HepG2 (cell line): ENCODE measurements at regions not wholly inside any gene's neighbourhood (a gene's known extent, or its start where the extent isn't known, plus 50 kb on each side); places are given as distances from the start of the nearest gene placed in this dataset.

Experiments used
- ATAC-seq: fragments of 200-7000 bp; cut with Tn5 transposase; 3 replicates; pipeline ENCODE4 v1.9.1; 2020; ENCODE audit warnings: mild to moderate bottlenecking, moderate library complexity
- BruUV-seq: library from RNA; stranded (reverse); fragments of 400-500 nt; replicated peaks from 2 replicates; lab custom pipeline; 2021; lab: Mats Ljungman, UMichigan
- CTCF ChIA-PET: fragments of 300-600 bp; formaldehyde crosslinking; extraction: SDS; loops from one replicate; lab custom pipeline; 2021; ENCODE audit warnings: low total read pairs, inconsistent platforms, low intra/inter-chr PET ratio; lab: Yijun Ruan, JAX
- POLR2A ChIA-PET: fragments of 350-600 bp; sonication (Branson Sonifier 250); formaldehyde crosslinking; loops from one replicate; lab custom pipeline; 2020; ENCODE audit warnings: antibody characterized with exemption, inconsistent platforms; lab: Yijun Ruan, JAX
- DNase-seq: peaks from one replicate; pipeline ENCODE4 v3.0.0-alpha.2; 2015; ENCODE audit warnings: low spot score
- FAIRE-seq: peaks from 3 replicates; lab custom pipeline; 2011; peaks lifted over from hg19 to GRCh38; lab: Jason Lieb, UNC
- H2AFZ ChIP-seq: one replicate; pipeline ENCODE4 v1.6.1; 2011; ENCODE audit warnings: low read length, inconsistent platforms
- H3K27ac ChIP-seq: fragments of 300-600 bp; 3 replicates; pipeline ENCODE4 v1.8.0; 2011; ENCODE audit warnings: mixed run types, mild to moderate bottlenecking, mixed read lengths, low read length, inconsistent platforms; ENCODE audit not compliant: insufficient read depth; ENCODE audit errors: extremely low read length
- H3K27me3 ChIP-seq, 2 experiments: fragments of 200-600 bp in 1 of 2; 2 replicates in 1 of 2; 3 replicates in 1 of 2; pipeline versions ENCODE4 v1.6.0 to v1.8.0; 2011; ENCODE audit warnings: low read length in 2 of 2, mild to moderate bottlenecking in 2 of 2, moderate library complexity in 2 of 2, inconsistent platforms in 1 of 2; ENCODE audit not compliant: insufficient read depth in 2 of 2, control insufficient read depth in 1 of 2
- H3K36me3 ChIP-seq, 2 experiments: fragments of 200-600 bp in 1 of 2; replicated peaks in 1 of 2; 2 replicates in 1 of 2; 3 replicates in 1 of 2; pipeline versions ENCODE4 v1.5.1 to v1.8.0; 2011; ENCODE audit warnings: low read length in 2 of 2, inconsistent platforms in 1 of 2; ENCODE audit not compliant: insufficient read depth in 2 of 2, control insufficient read depth in 1 of 2
- H3K4me1 ChIP-seq: 2 replicates; pipeline ENCODE4 v1.5.1; 2012; ENCODE audit warnings: low read length, inconsistent platforms; ENCODE audit not compliant: insufficient read depth
- H3K4me2 ChIP-seq: 2 replicates; pipeline ENCODE4 v1.6.0; 2011; ENCODE audit warnings: low read depth, low read length, inconsistent platforms
- H3K4me3 ChIP-seq, 3 experiments: fragments of 200-600 bp in 1 of 3; sonication (generic), shearing (Covaris generic) in 1 of 3; replicated peaks in 1 of 3; 2 replicates each; pipeline ENCODE4 v1.5.1; 2011 to 2016; ENCODE audit warnings: low read length in 3 of 3, inconsistent platforms in 2 of 3, low read depth in 2 of 3, mild to moderate bottlenecking in 2 of 3, control low read depth in 1 of 3, mixed read lengths in 1 of 3; ENCODE audit not compliant: insufficient read depth in 1 of 3
- H3K79me2 ChIP-seq: one replicate; pipeline ENCODE4 v1.6.1; 2011; ENCODE audit warnings: low read length, inconsistent platforms; ENCODE audit not compliant: insufficient read depth
- H3K9ac ChIP-seq: 2 replicates; pipeline ENCODE4 v1.6.0; 2011; ENCODE audit warnings: mild to moderate bottlenecking, low read depth, low read length, inconsistent platforms; ENCODE audit not compliant: insufficient read depth
- H3K9me3 ChIP-seq: 2 replicates; pipeline ENCODE4 v1.5.1; 2012; ENCODE audit warnings: mild to moderate bottlenecking, low read length
- H4K20me1 ChIP-seq: 2 replicates; pipeline ENCODE4 v1.6.0; 2011; ENCODE audit warnings: inconsistent platforms, mild to moderate bottlenecking, low read length, moderate library complexity; ENCODE audit not compliant: insufficient read depth
- ELF1 ChIP-seq: sonication (generic); formaldehyde crosslinking; IDR thresholded peaks from 2 replicates; pipeline ENCODE4 v1.4.0; 2020; ENCODE audit warnings: missing genetic modification reagents
- GZF1 ChIP-seq: sonication (generic); formaldehyde crosslinking; IDR thresholded peaks from 2 replicates; pipeline ENCODE4 v1.5.1; 2020; ENCODE audit warnings: mild to moderate bottlenecking, missing genetic modification reagents
- MAZ ChIP-seq, 2 experiments: sonication (generic) in 1 of 2; formaldehyde crosslinking in 1 of 2; IDR thresholded peaks; 2 replicates each; pipeline versions ENCODE4 v1.5.0 to v1.6.1; 2012 to 2020; ENCODE audit warnings: low read depth in 2 of 2, mild to moderate bottlenecking in 2 of 2, borderline replicate concordance in 1 of 2, improper control_type of control experiment in 1 of 2, low read length in 1 of 2, missing genetic modification reagents in 1 of 2, moderate library complexity in 1 of 2
- MTF1 ChIP-seq: sonication (generic); formaldehyde crosslinking; IDR thresholded peaks from 2 replicates; pipeline ENCODE4 v1.5.0; 2020; ENCODE audit warnings: missing genetic modification reagents
- NFRKB ChIP-seq: fragments of 450-650 bp; IDR thresholded peaks from 2 replicates; pipeline ENCODE4 v1.6.1; 2017
- RAD21 ChIP-seq: fragments of 450-650 bp; formaldehyde crosslinking; IDR thresholded peaks from 2 replicates; pipeline ENCODE4 v1.5.0; 2020; ENCODE audit warnings: mild to moderate bottlenecking
- RBAK ChIP-seq: sonication (generic); formaldehyde crosslinking; IDR thresholded peaks from 2 replicates; pipeline ENCODE4 v1.5.1; 2020; ENCODE audit warnings: mild to moderate bottlenecking, missing genetic modification reagents
- THRA ChIP-seq: sonication (generic); formaldehyde crosslinking; IDR thresholded peaks from 2 replicates; pipeline ENCODE4 v1.4.0; 2020; ENCODE audit warnings: missing genetic modification reagents, borderline replicate concordance
- ZBTB1 ChIP-seq: sonication (generic); formaldehyde crosslinking; IDR thresholded peaks from 2 replicates; pipeline ENCODE4 v1.4.0; 2020; ENCODE audit warnings: missing genetic modification reagents, borderline replicate concordance
- ZFP36L2 ChIP-seq: sonication (generic); formaldehyde crosslinking; IDR thresholded peaks from 2 replicates; pipeline ENCODE4 v1.4.0; 2020; ENCODE audit warnings: missing genetic modification reagents
- ZFP90 ChIP-seq: sonication (generic); formaldehyde crosslinking; IDR thresholded peaks from 2 replicates; pipeline ENCODE4 v1.8.0; 2022; ENCODE audit warnings: missing genetic modification reagents, mild to moderate bottlenecking, inconsistent platforms, borderline replicate concordance
- ZNF142 ChIP-seq: sonication (generic); formaldehyde crosslinking; IDR thresholded peaks from 2 replicates; pipeline ENCODE4 v1.4.0; 2020; ENCODE audit warnings: missing genetic modification reagents
- ZNF652 ChIP-seq: IDR thresholded peaks from 2 replicates; pipeline ENCODE4 v1.6.1; 2016; ENCODE audit warnings: low read depth, borderline replicate concordance
- ZNF883 ChIP-seq: sonication (generic); formaldehyde crosslinking; IDR thresholded peaks from 2 replicates; pipeline ENCODE4 v1.5.1; 2020; ENCODE audit warnings: mild to moderate bottlenecking, missing genetic modification reagents; ENCODE audit errors: not compliant biosample characterization
- WGBS: methylation state at CpG from one replicate; pipeline ENCODE4 v1.1.6; 2017; ENCODE audit warnings: low lambda C conversion rate; 5-methylcytosine and 5-hydroxymethylcytosine counted together
- in situ Hi-C: cut with HindIII; loops from 2 replicates; pipeline ENCODE4 v1.10.0; 2017; ENCODE audit warnings: low pct_unique_long_range_greater_than_20kb; ENCODE audit not compliant: extremely low pct_ligation_motif_present
- intact Hi-C: fragments of 100-400 bp; cut with micrococcal nuclease; formaldehyde crosslinking; loops from one replicate; pipeline ENCODE4 v1.10.0; 2022; ENCODE audit not compliant: unreplicated experiment
- TF ChIP-seq, protein P1 (sequence below): sonication (generic); formaldehyde crosslinking; IDR thresholded peaks from 2 replicates; pipeline ENCODE4 v1.4.0; 2020; ENCODE audit warnings: missing genetic modification reagents, mild to moderate bottlenecking, borderline replicate concordance

DNA sequence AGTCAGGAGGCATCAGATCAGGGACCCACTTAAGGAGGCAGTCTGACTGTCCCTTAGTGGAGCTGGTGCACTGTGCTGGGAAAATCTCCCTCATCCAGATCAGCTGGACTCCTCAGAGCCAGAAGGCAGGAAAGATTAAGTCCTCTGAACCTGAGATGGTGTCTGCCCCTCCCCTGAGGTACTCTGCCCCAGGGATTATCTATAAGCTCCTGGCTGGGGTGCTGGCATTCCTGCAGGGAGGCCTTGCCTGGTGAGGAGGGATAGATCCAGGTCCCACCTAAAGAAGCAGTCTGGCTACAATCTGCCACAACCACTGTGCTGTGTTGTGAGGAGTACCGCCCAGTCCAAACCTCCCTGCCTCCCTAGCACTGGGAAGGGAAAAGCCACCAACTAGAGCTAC is 81.2 kb downstream of the NHLRC3 start (continued):
- TF ChIP-seq ZBTB1 (CRISPR knock-in tag) (no peak), MAZ (IDR thresholded peaks at IDR 0.05; ENCODE audit: borderline replicate concordance, low read depth, low read length) (no peak), MAZ (CRISPR knock-in tag; IDR thresholded peaks at IDR 0.05; ENCODE audit: low read depth) (no peak), ZNF142 (CRISPR knock-in tag) (no peak), NFRKB (no peak)
- TF ChIP-seq, all 625 proteins: peak for 0

GRCh38 chr13:39123578-39123977 is 85.3 kb downstream of the NHLRC3 start:
- no peaks in the 10 kb centered on the region for H3K36me3 ChIP-seq
- DNase-seq (no peak), ATAC-seq (no peak), FAIRE-seq (no peak)
- no peaks in the 10 kb centered on the region for H3K79me2 ChIP-seq
- no peak overlapping the region for H2AFZ ChIP-seq
- no peak overlapping the region for H3K4me2 ChIP-seq
- intact Hi-C loops: no loop called here
- no peaks in the 10 kb centered on the region for H3K27me3 ChIP-seq
- H3K4me1 ChIP-seq: no peaks in the 10 kb centered on the region
- H3K27ac ChIP-seq: no peak overlapping the region
- CTCF ChIA-PET: no interaction called here
- no peak overlapping the region for H3K4me3 ChIP-seq
- H4K20me1 ChIP-seq: no peaks in the 10 kb centered on the region
- BruUV-seq: no TSS peak
- 0% methylated on average over 1 of the region's 1 CpG for WGBS
- H3K9me3 ChIP-seq: no peaks in the 10 kb centered on the region
- POLR2A ChIA-PET: no interaction called here
- in situ Hi-C loops: no loop called here
- H3K9ac ChIP-seq: no peak overlapping the region
- TF ChIP-seq ZFP36L2 (no peak), ZFP90 (CRISPR knock-in tag) (no peak), ZNF652 (CRISPR knock-in tag) (no peak), THRA (CRISPR knock-in tag) (no peak), GZF1 (no peak), MTF1 (CRISPR knock-in tag) (no peak), RBAK (CRISPR knock-in tag) (no peak), ZNF883 (CRISPR knock-in tag) (no peak), ELF1 (CRISPR knock-in tag) (no peak), RAD21 (CRISPR knock-in tag) (no peak)
- TF ChIP-seq, protein P1, sequence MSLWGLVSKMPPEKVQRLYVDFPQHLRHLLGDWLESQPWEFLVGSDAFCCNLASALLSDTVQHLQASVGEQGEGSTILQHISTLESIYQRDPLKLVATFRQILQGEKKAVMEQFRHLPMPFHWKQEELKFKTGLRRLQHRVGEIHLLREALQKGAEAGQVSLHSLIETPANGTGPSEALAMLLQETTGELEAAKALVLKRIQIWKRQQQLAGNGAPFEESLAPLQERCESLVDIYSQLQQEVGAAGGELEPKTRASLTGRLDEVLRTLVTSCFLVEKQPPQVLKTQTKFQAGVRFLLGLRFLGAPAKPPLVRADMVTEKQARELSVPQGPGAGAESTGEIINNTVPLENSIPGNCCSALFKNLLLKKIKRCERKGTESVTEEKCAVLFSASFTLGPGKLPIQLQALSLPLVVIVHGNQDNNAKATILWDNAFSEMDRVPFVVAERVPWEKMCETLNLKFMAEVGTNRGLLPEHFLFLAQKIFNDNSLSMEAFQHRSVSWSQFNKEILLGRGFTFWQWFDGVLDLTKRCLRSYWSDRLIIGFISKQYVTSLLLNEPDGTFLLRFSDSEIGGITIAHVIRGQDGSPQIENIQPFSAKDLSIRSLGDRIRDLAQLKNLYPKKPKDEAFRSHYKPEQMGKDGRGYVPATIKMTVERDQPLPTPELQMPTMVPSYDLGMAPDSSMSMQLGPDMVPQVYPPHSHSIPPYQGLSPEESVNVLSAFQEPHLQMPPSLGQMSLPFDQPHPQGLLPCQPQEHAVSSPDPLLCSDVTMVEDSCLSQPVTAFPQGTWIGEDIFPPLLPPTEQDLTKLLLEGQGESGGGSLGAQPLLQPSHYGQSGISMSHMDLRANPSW: no peak
